ENCODE measurements at regions not wholly inside any gene's neighbourhood (a gene's known extent, or its start where the extent isn't known, plus 50 kb on each side); places are given as distances from the start of the nearest gene placed in this dataset.

GRCh38 chr4:73348185-73348584 lies 55.9 kb upstream of the ALB start:
- ChIA-PET POLR2A (no interaction called here), CTCF (no interaction called here)
- peaks cover 2% of the 10 kb centered on the region for H3K27me3 ChIP-seq (ENCODE audit: control insufficient read depth, insufficient read depth, low read length)
- no peak for TF ChIP-seq CTCF (IDR thresholded peaks at IDR 0.05; ENCODE audit: insufficient read depth, low read depth, low read length)
- no peak overlapping the region for H3K4me3 ChIP-seq (ENCODE audit: low read depth, low read length)
- no peak for DNase-seq (ENCODE audit: low read depth)
- no peaks in the 10 kb centered on the region for H3K36me3 ChIP-seq (ENCODE audit: control insufficient read depth, insufficient read depth, low read length)

GRCh38 chr4:73347497-73347896 lies 56.6 kb upstream of the ALB start:
- DNase-seq (ENCODE audit: low read depth) = no peak
- H3K27me3 ChIP-seq (ENCODE audit: control insufficient read depth, insufficient read depth, low read length) = peaks cover 2% of the 10 kb centered on the region
- CTCF ChIA-PET = no interaction called here
- H3K36me3 ChIP-seq (ENCODE audit: control insufficient read depth, insufficient read depth, low read length) = no peaks in the 10 kb centered on the region
- POLR2A ChIA-PET = no interaction called here
- H3K4me3 ChIP-seq (ENCODE audit: low read depth, low read length) = no peak overlapping the region
- no peak for TF ChIP-seq CTCF (IDR thresholded peaks at IDR 0.05; ENCODE audit: insufficient read depth, low read depth, low read length)

- ChIA-PET POLR2A (no interaction called here), CTCF (interaction anchor here (1.5 kb wide), 1 partner anchor 101 kb away, joined by 3 read pairs; no protein-coding TSS in a partner anchor)
- no peak for TF ChIP-seq CTCF (IDR thresholded peaks at IDR 0.05; ENCODE audit: insufficient read depth, low read depth, low read length)
- DNase-seq (ENCODE audit: low read depth) = no peak
- Histone ChIP-seq H3K27me3 (ENCODE audit: control insufficient read depth, insufficient read depth, low read length) (peaks cover 2% of the 10 kb centered on the region), H3K36me3 (ENCODE audit: control insufficient read depth, insufficient read depth, low read length) (no peaks in the 10 kb centered on the region), H3K4me3 (ENCODE audit: low read depth, low read length) (no peak overlapping the region)
These were observed 58.6 kb upstream of the ALB start for GRCh38 chr4:73345399-73345975.

GRCh38 chr4:73344106-73344505 lies 60.0 kb upstream of the ALB start:
- POLR2A ChIA-PET = no interaction called here
- CTCF ChIA-PET = interaction anchor here (1.3 to 1.5 kb wide), 2 partner anchors 12 to 102 kb away, joined by 3 read pairs; no protein-coding TSS in a partner anchor
- Histone ChIP-seq H3K36me3 (ENCODE audit: control insufficient read depth, insufficient read depth, low read length) (no peaks in the 10 kb centered on the region), H3K4me3 (ENCODE audit: low read depth, low read length) (no peak overlapping the region), H3K27me3 (ENCODE audit: control insufficient read depth, insufficient read depth, low read length) (peaks cover 2% of the 10 kb centered on the region)
- TF ChIP-seq CTCF (IDR thresholded peaks at IDR 0.05; ENCODE audit: insufficient read depth, low read depth, low read length) = no peak
- DNase-seq (ENCODE audit: low read depth) = no peak

GRCh38 chr4:73343432-73343831 lies 60.7 kb upstream of the ALB start:
- no peaks in the 10 kb centered on the region for H3K36me3 ChIP-seq (ENCODE audit: control insufficient read depth, insufficient read depth, low read length)
- no peak for DNase-seq (ENCODE audit: low read depth)
- no peak overlapping the region for H3K4me3 ChIP-seq (ENCODE audit: low read depth, low read length)
- no peak for TF ChIP-seq CTCF (IDR thresholded peaks at IDR 0.05; ENCODE audit: insufficient read depth, low read depth, low read length)
- ChIA-PET POLR2A (no interaction called here), CTCF (no interaction called here)
- peaks cover 2% of the 10 kb centered on the region for H3K27me3 ChIP-seq (ENCODE audit: control insufficient read depth, insufficient read depth, low read length)

Data from BJ (cell line).